Neuronal stem cell (in vitro differentiated cells): ENCODE measurements at regions not wholly inside any gene's neighbourhood (a gene's known extent, or its start where the extent isn't known, plus 50 kb on each side); places are given as distances from the start of the nearest gene placed in this dataset.

Experiments
- DNase-seq: peaks from one replicate; pipeline ENCODE4 v3.0.0-alpha.2; 2013; ENCODE audit warnings: low spot score
- H2AFZ ChIP-seq: one replicate; pipeline ENCODE4 v1.6.1; 2013; ENCODE audit warnings: mild to moderate bottlenecking, low read length, inconsistent platforms
- H2AK5ac ChIP-seq: 2 replicates; pipeline ENCODE4 v1.6.1; 2013; ENCODE audit warnings: low read depth, mild to moderate bottlenecking, inconsistent platforms, low read length, moderate library complexity, mixed read lengths
- H2BK120ac ChIP-seq: 2 replicates; pipeline ENCODE4 v1.6.1; 2013; ENCODE audit warnings: low read depth, mild to moderate bottlenecking, inconsistent platforms, low read length, moderate library complexity, mixed read lengths
- H2BK12ac ChIP-seq: one replicate; pipeline ENCODE4 v1.6.1; 2013; ENCODE audit warnings: low read length, inconsistent platforms
- H2BK15ac ChIP-seq: 2 replicates; pipeline ENCODE4 v1.6.1; 2013; ENCODE audit warnings: mild to moderate bottlenecking, low read length, inconsistent platforms, mixed read lengths
- H2BK5ac ChIP-seq: one replicate; pipeline ENCODE4 v1.6.1; 2013; ENCODE audit warnings: inconsistent platforms, mild to moderate bottlenecking, low read length, moderate library complexity
- H3K14ac ChIP-seq: one replicate; pipeline ENCODE4 v1.6.1; 2013; ENCODE audit warnings: low read length, inconsistent platforms
- H3K18ac ChIP-seq: 2 replicates; pipeline ENCODE4 v1.6.1; 2013; ENCODE audit warnings: low read length, inconsistent platforms
- H3K23ac ChIP-seq: 2 replicates; pipeline ENCODE4 v1.6.1; 2013; ENCODE audit warnings: low read depth, mild to moderate bottlenecking, mixed read lengths, low read length, inconsistent platforms; ENCODE audit not compliant: poor library complexity
- H3K27ac ChIP-seq: replicated peaks from 3 replicates; pipeline ENCODE4 v1.5.1; 2013; ENCODE audit warnings: low read length, inconsistent platforms
- H3K27me3 ChIP-seq, 3 experiments: 2 replicates each; pipeline ENCODE4 v1.6.1; 2013; ENCODE audit warnings: low read length in 3 of 3, mild to moderate bottlenecking in 2 of 3, inconsistent platforms in 1 of 3, low read depth in 1 of 3, mixed read lengths in 1 of 3, moderate library complexity in 1 of 3; ENCODE audit not compliant: control insufficient read depth in 3 of 3, insufficient read depth in 3 of 3
- H3K36me3 ChIP-seq, 2 donors: replicated peaks in 1 of 2; 2 replicates each; pipeline ENCODE4 v1.6.1; 2013; ENCODE audit warnings: low read length in 2 of 2; ENCODE audit not compliant: control insufficient read depth in 2 of 2, insufficient read depth in 2 of 2
- H3K4ac ChIP-seq: 2 replicates; pipeline ENCODE4 v1.6.1; 2013; ENCODE audit warnings: inconsistent platforms, mild to moderate bottlenecking, low read length, moderate library complexity
- H3K4me1 ChIP-seq, 2 donors: 1 replicate in 1 of 2; 2 replicates in 1 of 2; pipeline ENCODE4 v1.6.1; 2013; ENCODE audit warnings: low read length in 2 of 2, low read depth in 1 of 2; ENCODE audit not compliant: control insufficient read depth in 2 of 2, insufficient read depth in 1 of 2
- H3K4me2 ChIP-seq: one replicate; pipeline ENCODE4 v1.6.1; 2013; ENCODE audit warnings: mild to moderate bottlenecking, low read length, inconsistent platforms; ENCODE audit not compliant: insufficient read depth, poor library complexity, severe bottlenecking
- H3K4me3 ChIP-seq, 2 donors: 2 replicates each; pipeline ENCODE4 v1.5.1; 2013; ENCODE audit warnings: low read length in 2 of 2, mild to moderate bottlenecking in 2 of 2, inconsistent platforms in 1 of 2, moderate library complexity in 1 of 2
- H3K79me1 ChIP-seq: one replicate; pipeline ENCODE4 v1.6.1; 2013; ENCODE audit warnings: low read depth, mild to moderate bottlenecking, inconsistent platforms, low read length, moderate library complexity
- H3K9ac ChIP-seq: one replicate; pipeline ENCODE4 v1.6.1; 2013; ENCODE audit warnings: mild to moderate bottlenecking, low read depth, low read length, inconsistent platforms; ENCODE audit not compliant: poor library complexity
- H3K9me3 ChIP-seq, 2 donors: replicated peaks in 1 of 2; 2 replicates each; pipeline versions ENCODE3 to v1.6.1; 2013; ENCODE audit warnings: low read length in 2 of 2, mild to moderate bottlenecking in 2 of 2, inconsistent platforms in 1 of 2, low read depth in 1 of 2, mixed read lengths in 1 of 2, moderate library complexity in 1 of 2; ENCODE audit not compliant: control insufficient read depth in 2 of 2, insufficient read depth in 1 of 2
- H4K8ac ChIP-seq: one replicate; pipeline ENCODE4 v1.6.1; 2013; ENCODE audit warnings: low read depth, mild to moderate bottlenecking, inconsistent platforms, low read length, moderate library complexity
- H4K91ac ChIP-seq: one replicate; pipeline ENCODE4 v1.6.1; 2013; ENCODE audit warnings: low read length, low read depth, mild to moderate bottlenecking, inconsistent platforms; ENCODE audit not compliant: poor library complexity
- WGBS, 2 donors: extraction: QIAGEN DNeasy Blood & Tissue Kit; methylation state at CpG; one replicate each; pipeline ENCODE4 v1.1.7; 2013; ENCODE audit warnings: missing lambda C conversion rate in 2 of 2, mixed read lengths in 1 of 2; ENCODE audit not compliant: insufficient read length in 2 of 2, insufficient replicate concordance in 1 of 2; ENCODE audit errors: extremely low coverage in 2 of 2; 5-methylcytosine and 5-hydroxymethylcytosine counted together

GRCh38 chr14:42676636-42677035 is 1070.0 kb downstream of the LRFN5 start:
- no peak overlapping the region for H2BK5ac ChIP-seq
- no peak overlapping the region for H2AFZ ChIP-seq
- H3K27me3 ChIP-seq: no peaks in the 10 kb centered on the region
- no peak overlapping the region for H3K14ac ChIP-seq
- no peak overlapping the region for H2AK5ac ChIP-seq
- no peak overlapping the region for H4K8ac ChIP-seq
- H3K9ac ChIP-seq: no peak overlapping the region
- H2BK12ac ChIP-seq: no peak overlapping the region
- no peaks in the 10 kb centered on the region for H3K9me3 ChIP-seq
- H3K23ac ChIP-seq: no peak overlapping the region
- no peak overlapping the region for H3K27ac ChIP-seq
- H2BK120ac ChIP-seq: no peak overlapping the region
- H4K91ac ChIP-seq: no peak overlapping the region
- H2BK15ac ChIP-seq: no peak overlapping the region
- no peak for DNase-seq
- H3K36me3 ChIP-seq: no peaks in the 10 kb centered on the region
- H3K79me1 ChIP-seq: no peaks in the 10 kb centered on the region
- no CpG with 5 or more reads among the region's 2 CpGs for WGBS, 2 donors
- no peaks in the 10 kb centered on the region for H3K4me1 ChIP-seq
- H3K4me2 ChIP-seq: no peak overlapping the region
- no peak overlapping the region for H3K4me3 ChIP-seq
- H3K18ac ChIP-seq: no peak overlapping the region
- no peak overlapping the region for H3K4ac ChIP-seq

DNA sequence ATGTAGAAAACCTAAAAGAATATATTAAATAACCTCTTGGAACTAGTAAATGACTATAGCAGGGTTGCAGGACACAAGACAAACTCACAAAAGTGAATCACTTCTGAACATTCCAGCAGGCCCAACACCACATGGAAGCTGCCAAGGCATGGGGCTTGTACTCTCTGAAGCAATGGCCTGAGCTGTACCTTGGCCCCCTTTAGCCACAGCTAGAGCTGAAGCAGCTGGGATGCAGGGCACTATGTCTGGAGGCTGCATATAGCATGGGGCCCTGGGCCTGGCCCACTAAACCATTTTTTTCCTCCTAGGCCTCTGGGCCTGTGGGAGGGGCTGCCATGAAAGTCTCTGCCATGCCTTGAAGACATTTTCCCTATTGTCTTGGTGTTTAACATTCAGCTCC is 1067.3 kb downstream of the LRFN5 start:
- Histone ChIP-seq H3K27me3 (no peaks in the 10 kb centered on the region), H3K4ac (no peak overlapping the region), H3K18ac (no peak overlapping the region), H3K4me1 (no peaks in the 10 kb centered on the region), H2AK5ac (no peak overlapping the region), H2BK120ac (no peak overlapping the region), H2AFZ (no peak overlapping the region), H3K36me3 (no peaks in the 10 kb centered on the region), H3K23ac (no peak overlapping the region), H3K4me2 (no peak overlapping the region), H3K4me3 (no peak overlapping the region), H4K91ac (no peak overlapping the region), H3K27ac (no peak overlapping the region), H2BK5ac (no peak overlapping the region), H3K79me1 (no peaks in the 10 kb centered on the region), H3K9me3 (no peaks in the 10 kb centered on the region), H3K14ac (no peak overlapping the region), H2BK12ac (no peak overlapping the region), H2BK15ac (no peak overlapping the region), H3K9ac (no peak overlapping the region), H4K8ac (no peak overlapping the region)
- no peak for DNase-seq

- Histone ChIP-seq H2BK5ac (no peak overlapping the region), H3K79me1 (no peaks in the 10 kb centered on the region), H2AK5ac (no peak overlapping the region), H3K4me1 (no peaks in the 10 kb centered on the region), H3K4me2 (no peak overlapping the region), H4K91ac (no peak overlapping the region), H3K4ac (no peak overlapping the region), H4K8ac (no peak overlapping the region), H3K4me3 (no peak overlapping the region), H3K27me3 (no peaks in the 10 kb centered on the region), H2AFZ (no peak overlapping the region), H3K23ac (no peak overlapping the region), H3K27ac (no peak overlapping the region), H2BK15ac (no peak overlapping the region), H3K9ac (no peak overlapping the region), H2BK12ac (no peak overlapping the region), H3K18ac (no peak overlapping the region), H3K9me3 (no peaks in the 10 kb centered on the region), H2BK120ac (no peak overlapping the region), H3K14ac (no peak overlapping the region), H3K36me3 (no peaks in the 10 kb centered on the region)
- no peak for DNase-seq
Observed at GRCh38 chr14:42671636-42672035, 1065.0 kb downstream of the LRFN5 start.

- Histone ChIP-seq H4K8ac (no peak overlapping the region), H3K27me3 (peaks cover 0 to 8% (median 0%) of the 10 kb centered on the region in 3 experiments), H2AFZ (no peak overlapping the region), H3K27ac (no peak overlapping the region), H2BK120ac (no peak overlapping the region), H3K9ac (no peak overlapping the region), H2BK12ac (no peak overlapping the region), H3K4me1 (peaks cover 0 to 8% of the 10 kb centered on the region in 2 donors), H4K91ac (no peak overlapping the region), H2AK5ac (no peak overlapping the region), H2BK5ac (no peak overlapping the region), H2BK15ac (no peak overlapping the region), H3K23ac (no peak overlapping the region), H3K18ac (no peak overlapping the region), H3K79me1 (no peaks in the 10 kb centered on the region), H3K36me3 (no peaks in the 10 kb centered on the region), H3K4me3 (no peak overlapping the region), H3K4me2 (no peak overlapping the region), H3K14ac (no peak overlapping the region), H3K4ac (no peak overlapping the region), H3K9me3 (peaks cover 0 to 3% of the 10 kb centered on the region in 2 donors)
- no peak for DNase-seq
Observed at GRCh38 chr14:42665083-42665482, 1058.4 kb downstream of the LRFN5 start.
